ENCODE measurements at regions not wholly inside any gene's neighbourhood (a gene's known extent, or its start where the extent isn't known, plus 50 kb on each side); places are given as distances from the start of the nearest gene placed in this dataset.

DNA sequence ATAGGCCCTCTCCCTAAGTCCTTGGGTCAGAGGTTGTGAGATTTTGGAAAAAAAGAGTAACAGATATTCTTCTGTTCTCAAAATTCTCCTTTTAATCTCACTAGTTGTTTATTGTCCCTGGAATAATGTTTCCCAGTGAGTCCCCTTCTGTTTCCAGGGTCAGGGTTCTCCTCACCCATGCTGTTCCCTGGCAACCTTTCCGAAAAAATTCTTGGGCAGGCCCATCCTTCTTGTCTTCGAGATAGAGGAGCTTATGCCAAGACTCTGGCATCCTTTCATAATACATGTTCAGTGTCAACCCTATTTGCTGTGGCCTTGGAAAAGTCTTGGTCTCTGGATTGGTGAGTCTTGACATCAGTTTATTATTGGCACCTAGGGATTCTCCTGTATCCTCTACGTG is 212.4 kb upstream of the FAR2 start:
- DNase-seq (ENCODE audit: low spot score) = no peak

- no peak for DNase-seq (ENCODE audit: low spot score)
Observed at GRCh38 chr12:28937196-28937595, 211.9 kb upstream of the FAR2 start.

- peak; percentile 22 for DNase-seq (ENCODE audit: low spot score)
Observed at GRCh38 chr12:28938056-28938455, 211.0 kb upstream of the FAR2 start.

DNA sequence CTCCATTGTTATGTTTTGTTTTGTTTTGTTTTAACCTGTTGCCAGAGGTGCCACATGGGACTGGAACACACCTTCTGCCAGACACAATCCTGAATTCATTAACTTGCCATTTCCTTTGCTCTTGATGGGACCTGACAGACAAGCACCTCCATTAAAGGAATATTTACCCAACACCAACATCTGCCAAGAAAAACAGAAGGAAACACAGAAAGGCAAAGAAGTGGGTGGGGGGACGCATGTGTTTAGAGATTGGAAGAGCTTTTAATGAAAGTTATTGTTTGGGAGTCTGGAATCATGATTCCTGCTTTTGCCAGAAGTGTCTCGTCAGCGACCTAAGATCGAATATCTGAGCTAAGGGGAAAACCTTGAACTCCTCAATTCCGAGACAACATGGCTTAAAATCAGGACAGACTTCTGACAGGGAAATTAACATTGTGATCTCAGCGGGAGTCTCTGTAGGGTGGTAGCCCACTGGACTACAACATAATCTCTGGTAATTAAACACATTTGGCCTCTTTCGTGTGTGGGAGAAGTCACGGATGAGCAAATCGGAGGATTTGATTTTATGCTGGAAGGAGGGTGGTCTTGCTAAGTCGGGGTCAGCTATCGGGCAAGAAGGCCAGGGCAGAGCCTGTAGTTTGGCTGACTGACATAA is 210.4 kb upstream of the FAR2 start:
- DNase-seq (ENCODE audit: low spot score) = peak; percentile 8

DNA sequence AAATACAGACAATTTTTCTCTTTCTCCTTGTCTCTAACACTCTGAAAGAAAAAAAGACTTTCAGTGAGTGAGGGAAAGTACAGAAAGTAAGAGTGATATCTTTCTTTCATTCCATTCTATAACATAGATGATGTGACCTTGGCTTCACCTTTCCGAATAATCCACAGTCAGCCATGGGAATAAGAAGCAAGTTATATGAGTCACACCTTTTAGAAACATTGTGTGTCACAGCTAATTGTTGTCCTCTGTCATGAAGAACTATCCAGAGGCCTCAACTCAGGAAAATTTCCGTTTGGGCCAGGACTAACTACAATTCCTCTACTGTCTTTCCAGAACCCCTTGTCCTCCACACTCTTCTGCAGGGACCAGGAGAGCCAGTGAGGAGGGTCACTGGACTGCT is 209.7 kb upstream of the FAR2 start:
- DNase-seq (ENCODE audit: low spot score) = no peak

GRCh38 chr12:28941248-28941647 is 207.8 kb upstream of the FAR2 start:
- DNase-seq (ENCODE audit: low spot score) = no peak

GRCh38 chr12:28946361-28946760 is 202.7 kb upstream of the FAR2 start:
- DNase-seq (ENCODE audit: low spot score) = no peak

GRCh38 chr12:28948685-28949084 is 200.4 kb upstream of the FAR2 start:
- DNase-seq (ENCODE audit: low spot score) = no peak

GRCh38 chr12:28949184-28949583 is 199.9 kb upstream of the FAR2 start:
- no peak for DNase-seq (ENCODE audit: low spot score)

DNA sequence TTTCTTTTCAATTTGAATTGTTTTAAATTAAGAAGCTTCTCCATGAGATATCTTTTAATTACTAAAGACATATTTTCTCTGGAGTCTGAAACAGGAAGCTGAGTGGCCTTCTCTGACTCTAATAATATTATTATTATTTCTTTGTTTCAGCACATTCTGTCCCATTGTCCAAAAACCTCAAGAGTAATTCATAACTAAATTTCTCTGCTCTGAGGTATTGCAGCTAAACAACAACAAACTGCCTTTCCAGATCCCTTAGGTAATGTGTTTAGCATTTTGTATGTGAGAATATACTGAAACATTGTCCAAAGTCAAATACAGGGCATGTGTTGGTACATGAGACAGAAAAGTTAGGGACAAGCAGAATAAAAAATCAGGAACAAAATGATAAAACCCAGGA is 199.0 kb upstream of the FAR2 start:
- DNase-seq (ENCODE audit: low spot score) = no peak

DNA sequence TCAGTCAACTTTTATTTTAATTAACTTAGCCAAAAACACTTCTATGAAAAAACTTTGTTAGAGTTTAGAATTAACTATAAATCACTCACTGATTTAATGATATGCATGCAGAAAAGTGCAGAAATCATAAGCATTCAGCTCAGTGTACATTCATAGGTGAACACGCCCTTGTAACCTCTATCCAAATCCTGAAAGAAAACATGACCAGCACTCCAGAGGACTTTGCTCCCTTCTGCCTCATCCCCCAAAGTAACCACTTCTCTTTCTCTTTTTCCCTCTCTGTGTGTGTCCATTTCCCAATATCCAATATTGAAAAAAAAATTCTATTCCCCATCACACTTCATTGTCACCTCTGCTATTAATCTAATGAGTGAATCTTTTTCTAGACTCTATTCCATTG is 197.1 kb upstream of the FAR2 start:
- DNase-seq (ENCODE audit: low spot score) = no peak

- DNase-seq (ENCODE audit: low spot score) = peak; percentile 88
Observed at GRCh38 chr12:28954333-28954732, 194.7 kb upstream of the FAR2 start.

DNA sequence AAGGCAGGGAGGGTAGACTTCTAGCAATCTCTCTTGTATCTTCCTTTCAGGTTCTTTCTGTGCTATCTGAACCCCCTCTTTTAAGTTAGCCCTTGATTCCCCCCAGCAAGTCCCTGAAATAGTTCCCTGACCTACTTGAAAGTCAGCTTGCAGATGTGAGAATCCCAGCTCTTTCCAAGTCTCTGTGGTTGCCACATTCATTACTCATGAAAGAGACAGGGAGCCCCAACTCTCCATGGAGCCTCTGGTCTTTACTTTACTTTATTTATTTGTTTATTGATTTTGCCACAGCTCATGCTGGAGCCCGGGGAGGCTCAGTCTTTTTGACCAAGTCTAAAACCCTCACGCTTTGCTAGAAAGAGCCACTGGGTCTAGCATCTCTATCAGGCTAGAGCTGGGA is 193.6 kb upstream of the FAR2 start:
- DNase-seq (ENCODE audit: low spot score) = no peak

DNA sequence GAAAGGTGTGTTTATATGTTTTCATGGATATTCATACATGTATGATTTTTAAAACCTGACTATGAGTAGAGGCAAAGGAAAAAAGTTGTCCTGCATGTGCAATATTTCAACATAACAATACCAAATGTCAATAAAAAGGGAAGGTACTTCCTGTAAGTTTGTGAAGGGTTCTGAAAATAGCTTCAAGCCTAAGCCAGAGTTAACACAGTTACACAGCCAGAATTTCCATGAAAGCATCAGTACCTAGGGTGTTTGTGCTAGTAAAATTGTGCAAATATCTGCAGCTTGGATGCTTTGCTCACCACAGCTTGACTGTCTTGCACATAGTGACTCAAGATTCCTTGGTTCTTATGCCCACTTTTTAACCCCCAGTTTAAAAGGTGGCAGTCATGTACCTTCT is 193.1 kb upstream of the FAR2 start:
- DNase-seq (ENCODE audit: low spot score) = no peak

DNA sequence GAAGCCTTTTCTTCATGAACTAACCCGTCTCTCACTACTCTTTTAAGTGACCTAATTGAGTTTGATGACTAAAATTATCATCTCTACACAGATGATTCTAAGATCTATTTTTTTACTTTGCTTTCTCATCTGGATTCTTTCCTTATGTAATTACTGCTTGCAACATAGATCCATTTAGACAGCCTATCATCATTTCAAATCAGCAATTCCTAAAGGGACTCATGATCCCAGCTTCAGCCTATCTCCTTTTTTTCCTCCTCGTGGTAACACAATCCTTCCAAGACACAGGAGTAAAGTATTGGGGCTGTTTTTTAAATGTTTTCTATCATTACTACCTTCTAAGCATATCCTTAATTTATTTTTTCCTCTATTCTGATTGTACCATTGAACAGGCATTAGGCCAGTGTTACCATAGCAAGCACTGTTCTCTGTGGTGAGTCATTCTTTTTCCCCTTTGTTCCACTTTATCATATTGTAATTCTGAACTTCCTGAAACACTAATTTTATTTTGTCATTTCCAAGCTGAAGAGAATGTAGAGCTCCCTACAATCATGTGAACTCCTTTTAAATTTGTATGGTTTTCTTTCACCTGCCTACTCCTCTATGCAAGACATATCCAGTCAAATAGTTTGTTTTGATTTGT is 190.4 kb upstream of the FAR2 start:
- DNase-seq (ENCODE audit: low spot score) = peak; percentile 25

DNA sequence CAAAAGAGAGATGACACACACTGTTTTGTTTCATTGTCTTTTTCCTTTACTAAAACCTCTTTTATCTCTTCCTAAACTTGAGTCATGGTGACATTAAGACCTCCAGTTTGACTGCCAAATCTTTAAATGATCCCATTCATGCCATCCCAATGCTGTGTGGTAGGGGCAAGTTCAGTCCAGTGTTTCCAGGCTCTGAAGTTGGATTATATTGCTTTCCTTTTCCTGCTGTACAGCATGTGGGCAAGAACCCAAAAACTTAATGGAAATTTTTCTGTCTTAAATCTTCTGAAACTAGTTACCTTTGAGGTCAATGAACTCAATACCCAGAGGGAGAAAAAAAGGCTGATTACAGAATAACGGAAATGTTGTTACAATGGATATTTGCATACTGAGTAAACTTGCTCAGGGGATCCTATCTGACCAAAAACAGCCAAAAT is 187.1 kb upstream of the FAR2 start:
- DNase-seq (ENCODE audit: low spot score) = peak; percentile 31

- peak; percentile 24 for DNase-seq (ENCODE audit: low spot score)
Observed at GRCh38 chr12:28963554-28963953, 185.5 kb upstream of the FAR2 start.

DNA sequence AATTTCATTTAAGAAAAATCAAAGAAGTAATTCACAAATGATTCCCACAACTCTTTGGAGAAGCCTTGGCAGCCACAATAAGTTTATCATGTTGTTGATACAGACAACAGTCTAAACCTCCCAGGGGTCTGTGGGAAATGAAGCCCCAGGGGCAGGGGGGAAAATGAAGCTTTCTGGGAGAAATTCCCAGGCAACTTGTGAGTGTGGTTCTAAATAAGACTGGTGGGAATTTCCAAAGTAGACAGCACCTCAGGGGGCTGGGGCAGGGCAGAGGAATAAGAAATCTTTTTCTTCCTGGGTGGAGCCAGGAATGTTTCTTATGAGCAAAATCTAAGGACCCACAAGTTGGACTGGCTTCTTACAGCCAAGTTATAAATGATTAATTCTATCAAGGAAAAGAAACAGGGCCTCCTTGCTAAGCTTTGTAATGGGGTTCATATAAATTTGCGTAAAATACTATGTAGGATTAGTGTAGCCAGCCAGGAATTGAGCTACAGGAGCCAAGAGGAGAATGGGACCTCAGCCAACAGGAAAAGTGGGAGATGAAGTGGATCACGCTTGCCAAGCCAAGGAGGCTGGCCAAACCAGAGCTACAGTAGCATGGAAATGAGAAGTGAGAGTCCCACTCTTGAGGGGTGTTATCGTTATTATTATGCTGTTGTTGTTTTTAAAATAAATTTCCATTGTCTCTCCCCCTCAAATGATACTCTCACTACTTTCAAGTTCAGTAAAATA is 182.9 kb upstream of the FAR2 start:
- DNase-seq (ENCODE audit: low spot score) = no peak

DNA sequence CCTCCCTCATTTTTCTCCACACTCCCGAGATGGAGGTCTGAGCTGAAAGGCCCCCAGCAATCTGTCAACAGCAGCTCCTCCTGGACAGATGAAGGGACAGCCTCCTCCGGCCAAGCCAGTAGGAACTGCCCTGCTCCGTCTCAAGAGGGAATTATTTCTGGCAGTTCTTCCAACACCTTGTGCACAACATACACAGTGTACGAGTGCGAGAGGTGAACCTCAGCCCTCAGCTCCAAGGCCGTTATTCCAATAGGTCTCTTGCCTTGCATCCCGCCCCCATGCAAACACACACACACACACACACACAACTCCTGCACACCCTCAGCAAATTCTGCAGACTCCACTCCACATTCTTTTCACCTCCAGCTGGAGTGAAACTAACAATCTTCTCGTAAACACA is 181.7 kb upstream of the FAR2 start:
- no peak for DNase-seq (ENCODE audit: low spot score)

DNA sequence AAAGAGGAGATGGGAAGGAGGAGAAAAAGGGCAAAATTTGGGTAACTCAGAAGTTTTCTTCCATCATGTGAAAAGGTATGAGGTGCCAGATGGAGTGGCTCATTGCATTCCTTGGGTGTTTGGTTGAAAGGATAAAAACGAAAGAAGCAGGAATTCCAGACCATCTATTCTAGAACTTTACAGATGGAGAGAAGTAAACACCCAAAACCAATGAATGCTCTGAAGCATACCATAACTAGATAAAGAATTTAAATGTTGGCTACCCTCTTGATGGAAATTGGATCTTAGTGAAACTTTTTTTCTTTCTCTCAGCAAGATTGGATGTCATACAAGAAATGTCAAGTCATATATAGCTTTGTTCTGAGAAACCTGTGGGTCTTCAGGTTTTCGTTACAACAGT is 175.6 kb upstream of the FAR2 start:
- no peak for DNase-seq (ENCODE audit: low spot score)

DNA sequence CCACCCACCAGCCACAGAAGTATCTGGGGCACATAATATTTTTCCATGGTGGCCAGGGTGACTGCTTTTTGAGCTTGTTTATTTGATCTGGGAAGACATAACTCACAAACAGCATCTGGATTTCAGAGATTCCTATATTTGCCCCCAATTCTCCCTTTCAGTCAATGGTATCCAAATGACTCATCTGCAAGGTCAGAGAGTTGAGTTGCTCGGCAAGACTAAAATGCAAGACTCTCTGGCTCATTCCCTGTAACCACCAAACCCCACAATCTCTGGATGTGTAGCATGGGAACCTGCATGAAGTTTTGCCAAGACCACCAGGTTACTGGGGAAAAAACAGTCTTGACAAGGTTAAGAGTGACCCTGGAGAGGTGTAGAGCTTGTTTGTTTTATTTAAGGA is 174.9 kb upstream of the FAR2 start:
- no peak for DNase-seq (ENCODE audit: low spot score)

DNA sequence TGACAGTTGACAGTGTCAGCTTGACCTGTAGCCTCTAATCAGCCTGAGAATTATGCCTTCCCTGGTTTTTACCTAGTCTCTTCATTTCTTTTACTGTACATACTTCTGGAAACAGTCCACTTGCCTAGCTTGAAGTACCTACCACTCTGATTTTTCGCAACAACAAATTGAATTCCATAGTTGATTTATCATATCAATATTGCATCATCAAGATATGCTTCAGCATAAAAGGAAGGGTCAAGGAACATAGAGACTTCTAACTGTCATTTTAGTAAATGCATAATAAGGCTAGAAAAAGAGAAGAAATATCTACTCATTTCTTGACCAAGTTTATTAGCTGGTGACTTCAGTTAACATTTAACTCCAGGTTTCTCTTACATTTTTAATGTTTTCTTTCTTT is 174.2 kb upstream of the FAR2 start:
- DNase-seq (ENCODE audit: low spot score) = no peak

Measured in umbilical cord (tissue), 1 donor.